ENCODE measurements at regions not wholly inside any gene's neighbourhood (a gene's known extent, or its start where the extent isn't known, plus 50 kb on each side); places are given as distances from the start of the nearest gene placed in this dataset.
A peak's percentile ranks its signal among the peaks of the same experiment; 100 is the strongest.

GRCh38 chr11:130780437-130780836 is 135.8 kb downstream of the SNX19 start:
- DNase-seq = no peak

- peak; percentile 93 for DNase-seq
Observed at GRCh38 chr11:130781931-130782330, 134.3 kb downstream of the SNX19 start.

- DNase-seq = peak; percentile 79
Observed at GRCh38 chr11:130782361-130783222, 133.7 kb downstream of the SNX19 start.

- DNase-seq = no peak
Observed at GRCh38 chr11:130783323-130783722, 133.0 kb downstream of the SNX19 start.

GRCh38 chr11:130785380-130786116 is 130.7 kb downstream of the SNX19 start:
- peak; percentile 93 for DNase-seq

- DNase-seq = no peak
Observed at GRCh38 chr11:130786586-130786985, 129.7 kb downstream of the SNX19 start.

GRCh38 chr11:130787092-130787616 is 129.1 kb downstream of the SNX19 start:
- DNase-seq = peak; percentile 53

GRCh38 chr11:130787973-130788570 is 128.2 kb downstream of the SNX19 start:
- DNase-seq = peak; percentile 51

GRCh38 chr11:130789056-130789640 is 127.1 kb downstream of the SNX19 start:
- no peak for DNase-seq

GRCh38 chr11:130790689-130791088 is 125.6 kb downstream of the SNX19 start:
- no peak for DNase-seq

GRCh38 chr11:130792772-130793171 is 123.5 kb downstream of the SNX19 start:
- DNase-seq = no peak

GRCh38 chr11:130796828-130797227 is 119.5 kb downstream of the SNX19 start:
- DNase-seq = no peak

- peak; percentile 100 for DNase-seq
Observed at GRCh38 chr11:130798280-130798679, 118.0 kb downstream of the SNX19 start.

- DNase-seq = peak; percentile 76
Observed at GRCh38 chr11:130798801-130799200, 117.5 kb downstream of the SNX19 start.

GRCh38 chr11:130801333-130802122 is 114.8 kb downstream of the SNX19 start:
- peak; percentile 67 for DNase-seq

- no peak for DNase-seq
Observed at GRCh38 chr11:130802567-130802966, 113.7 kb downstream of the SNX19 start.

GRCh38 chr11:130804306-130805076 is 111.8 kb downstream of the SNX19 start:
- DNase-seq = no peak

GRCh38 chr11:130806746-130807145 is 109.5 kb downstream of the SNX19 start:
- no peak for DNase-seq

- DNase-seq = peak; percentile 50
Observed at GRCh38 chr11:130808541-130808940, 107.7 kb downstream of the SNX19 start.

- DNase-seq = no peak
Observed at GRCh38 chr11:130813196-130813595, 103.1 kb downstream of the SNX19 start.

- DNase-seq = no peak
Observed at GRCh38 chr11:130813638-130814037, 102.6 kb downstream of the SNX19 start.

All from fibroblast of skin of right biceps (primary cell).